ENCODE measurements at regions not wholly inside any gene's neighbourhood (a gene's known extent, or its start where the extent isn't known, plus 50 kb on each side); places are given as distances from the start of the nearest gene placed in this dataset.

DNA sequence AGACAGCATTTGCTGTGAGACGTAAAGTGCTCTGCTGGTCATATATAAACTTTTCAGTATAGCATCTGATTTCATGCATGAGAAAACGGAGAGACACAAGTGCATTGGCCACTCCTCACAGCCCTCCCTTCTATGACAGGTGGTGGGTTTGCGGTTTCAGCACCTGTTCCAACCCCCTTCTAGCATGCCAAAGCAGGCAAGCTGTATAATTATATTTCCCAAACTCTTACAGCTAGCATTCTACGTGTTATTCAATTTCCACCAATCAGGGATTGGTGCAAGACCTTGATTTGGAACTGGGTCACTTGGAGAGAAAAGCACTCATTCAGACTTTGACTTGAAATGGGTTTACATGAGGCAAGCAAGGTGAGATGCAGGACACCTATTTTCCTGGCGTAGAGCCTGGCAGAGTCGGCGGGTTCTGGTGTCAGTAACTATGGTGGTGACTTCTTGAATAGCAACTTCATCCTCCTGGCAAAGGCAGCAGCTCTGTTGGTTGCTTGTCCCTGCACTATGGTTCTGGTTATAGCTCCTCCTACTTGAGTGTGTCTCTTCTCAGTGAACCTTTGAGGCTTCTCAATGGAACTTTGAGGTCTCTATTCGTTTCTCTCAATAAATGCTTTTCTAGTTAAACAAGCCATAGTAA, 356.5 kb downstream of the TBL1XR1 start:
- Mint-ChIP-seq H3K27ac (no peak overlapping the region), H3K9me3 (no peaks in the 10 kb centered on the region), H3K4me1 (no peaks in the 10 kb centered on the region), H3K36me3 (no peaks in the 10 kb centered on the region), H3K27me3 (ENCODE audit: low read depth) (no peaks in the 10 kb centered on the region), H3K4me3 (no peak overlapping the region)
- ChIA-PET POLR2A (no interaction called here), CTCF (no interaction called here)
- TF ChIP-seq SMAD4 (CRISPR knock-in tag; IDR thresholded peaks at IDR 0.05) = no peak
- no peak for TF ChIP-seq ATF1 (CRISPR knock-in tag; IDR thresholded peaks at IDR 0.05)
- TF ChIP-seq GABPB1 (CRISPR knock-in tag; IDR thresholded peaks at IDR 0.05) = no peak
- no peak for TF ChIP-seq ZBTB21 (CRISPR knock-in tag; IDR thresholded peaks at IDR 0.05; ENCODE audit: borderline replicate concordance)
- TF ChIP-seq, protein P1, sequence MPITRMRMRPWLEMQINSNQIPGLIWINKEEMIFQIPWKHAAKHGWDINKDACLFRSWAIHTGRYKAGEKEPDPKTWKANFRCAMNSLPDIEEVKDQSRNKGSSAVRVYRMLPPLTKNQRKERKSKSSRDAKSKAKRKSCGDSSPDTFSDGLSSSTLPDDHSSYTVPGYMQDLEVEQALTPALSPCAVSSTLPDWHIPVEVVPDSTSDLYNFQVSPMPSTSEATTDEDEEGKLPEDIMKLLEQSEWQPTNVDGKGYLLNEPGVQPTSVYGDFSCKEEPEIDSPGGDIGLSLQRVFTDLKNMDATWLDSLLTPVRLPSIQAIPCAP (CRISPR knock-in tag; IDR thresholded peaks at IDR 0.05) = no peak
- no peak for TF ChIP-seq ZNF423 (CRISPR knock-in tag; IDR thresholded peaks at IDR 0.05)
- TF ChIP-seq SOX15 (CRISPR knock-in tag; IDR thresholded peaks at IDR 0.05) = no peak
- no peak for TF ChIP-seq TCF7 (CRISPR knock-in tag; IDR thresholded peaks at IDR 0.05; ENCODE audit: low read depth)
- TF ChIP-seq, protein P2, sequence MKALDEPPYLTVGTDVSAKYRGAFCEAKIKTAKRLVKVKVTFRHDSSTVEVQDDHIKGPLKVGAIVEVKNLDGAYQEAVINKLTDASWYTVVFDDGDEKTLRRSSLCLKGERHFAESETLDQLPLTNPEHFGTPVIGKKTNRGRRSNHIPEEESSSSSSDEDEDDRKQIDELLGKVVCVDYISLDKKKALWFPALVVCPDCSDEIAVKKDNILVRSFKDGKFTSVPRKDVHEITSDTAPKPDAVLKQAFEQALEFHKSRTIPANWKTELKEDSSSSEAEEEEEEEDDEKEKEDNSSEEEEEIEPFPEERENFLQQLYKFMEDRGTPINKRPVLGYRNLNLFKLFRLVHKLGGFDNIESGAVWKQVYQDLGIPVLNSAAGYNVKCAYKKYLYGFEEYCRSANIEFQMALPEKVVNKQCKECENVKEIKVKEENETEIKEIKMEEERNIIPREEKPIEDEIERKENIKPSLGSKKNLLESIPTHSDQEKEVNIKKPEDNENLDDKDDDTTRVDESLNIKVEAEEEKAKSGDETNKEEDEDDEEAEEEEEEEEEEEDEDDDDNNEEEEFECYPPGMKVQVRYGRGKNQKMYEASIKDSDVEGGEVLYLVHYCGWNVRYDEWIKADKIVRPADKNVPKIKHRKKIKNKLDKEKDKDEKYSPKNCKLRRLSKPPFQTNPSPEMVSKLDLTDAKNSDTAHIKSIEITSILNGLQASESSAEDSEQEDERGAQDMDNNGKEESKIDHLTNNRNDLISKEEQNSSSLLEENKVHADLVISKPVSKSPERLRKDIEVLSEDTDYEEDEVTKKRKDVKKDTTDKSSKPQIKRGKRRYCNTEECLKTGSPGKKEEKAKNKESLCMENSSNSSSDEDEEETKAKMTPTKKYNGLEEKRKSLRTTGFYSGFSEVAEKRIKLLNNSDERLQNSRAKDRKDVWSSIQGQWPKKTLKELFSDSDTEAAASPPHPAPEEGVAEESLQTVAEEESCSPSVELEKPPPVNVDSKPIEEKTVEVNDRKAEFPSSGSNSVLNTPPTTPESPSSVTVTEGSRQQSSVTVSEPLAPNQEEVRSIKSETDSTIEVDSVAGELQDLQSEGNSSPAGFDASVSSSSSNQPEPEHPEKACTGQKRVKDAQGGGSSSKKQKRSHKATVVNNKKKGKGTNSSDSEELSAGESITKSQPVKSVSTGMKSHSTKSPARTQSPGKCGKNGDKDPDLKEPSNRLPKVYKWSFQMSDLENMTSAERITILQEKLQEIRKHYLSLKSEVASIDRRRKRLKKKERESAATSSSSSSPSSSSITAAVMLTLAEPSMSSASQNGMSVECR (CRISPR knock-in tag; IDR thresholded peaks at IDR 0.05; ENCODE audit: borderline replicate concordance) = no peak
- TF ChIP-seq TEAD4 (CRISPR knock-in tag; IDR thresholded peaks at IDR 0.05) = no peak
- TF ChIP-seq, protein P3, sequence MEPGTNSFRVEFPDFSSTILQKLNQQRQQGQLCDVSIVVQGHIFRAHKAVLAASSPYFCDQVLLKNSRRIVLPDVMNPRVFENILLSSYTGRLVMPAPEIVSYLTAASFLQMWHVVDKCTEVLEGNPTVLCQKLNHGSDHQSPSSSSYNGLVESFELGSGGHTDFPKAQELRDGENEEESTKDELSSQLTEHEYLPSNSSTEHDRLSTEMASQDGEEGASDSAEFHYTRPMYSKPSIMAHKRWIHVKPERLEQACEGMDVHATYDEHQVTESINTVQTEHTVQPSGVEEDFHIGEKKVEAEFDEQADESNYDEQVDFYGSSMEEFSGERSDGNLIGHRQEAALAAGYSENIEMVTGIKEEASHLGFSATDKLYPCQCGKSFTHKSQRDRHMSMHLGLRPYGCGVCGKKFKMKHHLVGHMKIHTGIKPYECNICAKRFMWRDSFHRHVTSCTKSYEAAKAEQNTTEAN (CRISPR knock-in tag; IDR thresholded peaks at IDR 0.05) = no peak
- TF ChIP-seq, protein P4, sequence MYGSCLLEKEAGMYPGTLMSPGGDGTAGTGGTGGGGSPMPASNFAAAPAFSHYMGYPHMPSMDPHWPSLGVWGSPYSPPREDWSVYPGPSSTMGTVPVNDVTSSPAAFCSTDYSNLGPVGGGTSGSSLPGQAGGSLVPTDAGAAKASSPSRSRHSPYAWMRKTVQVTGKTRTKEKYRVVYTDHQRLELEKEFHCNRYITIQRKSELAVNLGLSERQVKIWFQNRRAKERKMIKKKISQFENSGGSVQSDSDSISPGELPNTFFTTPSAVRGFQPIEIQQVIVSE (CRISPR knock-in tag; IDR thresholded peaks at IDR 0.05; ENCODE audit: borderline replicate concordance) = no peak
- TF ChIP-seq ZNF232 (CRISPR knock-in tag; IDR thresholded peaks at IDR 0.05) = no peak
- peak; percentile 53 for ATAC-seq
- no peak for DNase-seq (ENCODE audit: low spot score)

DNA sequence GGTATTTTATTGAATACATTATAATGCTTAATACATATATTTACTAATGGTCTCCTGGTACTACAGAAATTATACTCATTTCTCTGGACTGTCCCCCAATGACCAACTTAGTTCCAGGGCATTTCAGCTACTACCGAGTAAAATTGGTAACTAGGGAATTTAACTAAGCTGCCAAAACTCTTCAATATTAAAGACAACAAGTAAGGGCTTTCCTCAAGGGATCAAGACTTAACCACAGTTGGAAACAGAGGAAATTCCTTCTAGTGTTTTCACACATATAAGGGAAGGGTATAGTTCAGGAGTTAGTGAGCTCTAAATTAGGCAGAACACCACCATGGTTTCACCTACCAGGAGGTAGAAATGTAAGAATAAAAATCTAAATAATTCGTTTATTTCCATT, 357.4 kb downstream of the TBL1XR1 start:
- POLR2A ChIA-PET = no interaction called here
- Mint-ChIP-seq H3K27ac (no peak overlapping the region), H3K36me3 (no peaks in the 10 kb centered on the region), H3K9me3 (no peaks in the 10 kb centered on the region), H3K4me3 (no peak overlapping the region), H3K4me1 (no peaks in the 10 kb centered on the region), H3K27me3 (ENCODE audit: low read depth) (no peaks in the 10 kb centered on the region)
- CTCF ChIA-PET = no interaction called here
- ATAC-seq (no peak), DNase-seq (ENCODE audit: low spot score) (no peak)
- TF ChIP-seq SMAD3 (CRISPR knock-in tag; IDR thresholded peaks at IDR 0.05; ENCODE audit: borderline replicate concordance) (no peak), SMAD4 (CRISPR knock-in tag; IDR thresholded peaks at IDR 0.05) (no peak), ZNF671 (CRISPR knock-in tag; IDR thresholded peaks at IDR 0.05) (no peak), SOX15 (CRISPR knock-in tag; IDR thresholded peaks at IDR 0.05) (no peak), ZNF121 (CRISPR knock-in tag; IDR thresholded peaks at IDR 0.05) (no peak), ZNF219 (CRISPR knock-in tag; IDR thresholded peaks at IDR 0.05; ENCODE audit: borderline replicate concordance) (no peak)
- TF ChIP-seq, protein P5, sequence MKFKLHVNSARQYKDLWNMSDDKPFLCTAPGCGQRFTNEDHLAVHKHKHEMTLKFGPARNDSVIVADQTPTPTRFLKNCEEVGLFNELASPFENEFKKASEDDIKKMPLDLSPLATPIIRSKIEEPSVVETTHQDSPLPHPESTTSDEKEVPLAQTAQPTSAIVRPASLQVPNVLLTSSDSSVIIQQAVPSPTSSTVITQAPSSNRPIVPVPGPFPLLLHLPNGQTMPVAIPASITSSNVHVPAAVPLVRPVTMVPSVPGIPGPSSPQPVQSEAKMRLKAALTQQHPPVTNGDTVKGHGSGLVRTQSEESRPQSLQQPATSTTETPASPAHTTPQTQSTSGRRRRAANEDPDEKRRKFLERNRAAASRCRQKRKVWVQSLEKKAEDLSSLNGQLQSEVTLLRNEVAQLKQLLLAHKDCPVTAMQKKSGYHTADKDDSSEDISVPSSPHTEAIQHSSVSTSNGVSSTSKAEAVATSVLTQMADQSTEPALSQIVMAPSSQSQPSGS (CRISPR knock-in tag; IDR thresholded peaks at IDR 0.05; ENCODE audit: borderline replicate concordance, low read depth) = no peak
- TF ChIP-seq, protein P6, sequence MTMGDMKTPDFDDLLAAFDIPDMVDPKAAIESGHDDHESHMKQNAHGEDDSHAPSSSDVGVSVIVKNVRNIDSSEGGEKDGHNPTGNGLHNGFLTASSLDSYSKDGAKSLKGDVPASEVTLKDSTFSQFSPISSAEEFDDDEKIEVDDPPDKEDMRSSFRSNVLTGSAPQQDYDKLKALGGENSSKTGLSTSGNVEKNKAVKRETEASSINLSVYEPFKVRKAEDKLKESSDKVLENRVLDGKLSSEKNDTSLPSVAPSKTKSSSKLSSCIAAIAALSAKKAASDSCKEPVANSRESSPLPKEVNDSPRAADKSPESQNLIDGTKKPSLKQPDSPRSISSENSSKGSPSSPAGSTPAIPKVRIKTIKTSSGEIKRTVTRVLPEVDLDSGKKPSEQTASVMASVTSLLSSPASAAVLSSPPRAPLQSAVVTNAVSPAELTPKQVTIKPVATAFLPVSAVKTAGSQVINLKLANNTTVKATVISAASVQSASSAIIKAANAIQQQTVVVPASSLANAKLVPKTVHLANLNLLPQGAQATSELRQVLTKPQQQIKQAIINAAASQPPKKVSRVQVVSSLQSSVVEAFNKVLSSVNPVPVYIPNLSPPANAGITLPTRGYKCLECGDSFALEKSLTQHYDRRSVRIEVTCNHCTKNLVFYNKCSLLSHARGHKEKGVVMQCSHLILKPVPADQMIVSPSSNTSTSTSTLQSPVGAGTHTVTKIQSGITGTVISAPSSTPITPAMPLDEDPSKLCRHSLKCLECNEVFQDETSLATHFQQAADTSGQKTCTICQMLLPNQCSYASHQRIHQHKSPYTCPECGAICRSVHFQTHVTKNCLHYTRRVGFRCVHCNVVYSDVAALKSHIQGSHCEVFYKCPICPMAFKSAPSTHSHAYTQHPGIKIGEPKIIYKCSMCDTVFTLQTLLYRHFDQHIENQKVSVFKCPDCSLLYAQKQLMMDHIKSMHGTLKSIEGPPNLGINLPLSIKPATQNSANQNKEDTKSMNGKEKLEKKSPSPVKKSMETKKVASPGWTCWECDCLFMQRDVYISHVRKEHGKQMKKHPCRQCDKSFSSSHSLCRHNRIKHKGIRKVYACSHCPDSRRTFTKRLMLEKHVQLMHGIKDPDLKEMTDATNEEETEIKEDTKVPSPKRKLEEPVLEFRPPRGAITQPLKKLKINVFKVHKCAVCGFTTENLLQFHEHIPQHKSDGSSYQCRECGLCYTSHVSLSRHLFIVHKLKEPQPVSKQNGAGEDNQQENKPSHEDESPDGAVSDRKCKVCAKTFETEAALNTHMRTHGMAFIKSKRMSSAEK (CRISPR knock-in tag; IDR thresholded peaks at IDR 0.05; ENCODE audit: borderline replicate concordance) = no peak
- TF ChIP-seq, protein P1 (CRISPR knock-in tag; IDR thresholded peaks at IDR 0.05) = no peak

All from WTC11 (cell line).